Type B pancreatic cell (in vitro differentiated cells): ENCODE measurements at regions not wholly inside any gene's neighbourhood (a gene's known extent, or its start where the extent isn't known, plus 50 kb on each side); places are given as distances from the start of the nearest gene placed in this dataset.

Experiments
- DNase-seq: peaks from one replicate; pipeline ENCODE4 v3.0.0; 2021; ENCODE audit warnings: mixed read lengths; ENCODE audit not compliant: unreplicated experiment; ENCODE audit errors: extremely low spot score
- H3K27ac Mint-ChIP-seq: 2 replicates; pipeline ENCODE4 v1.8.0; 2021; ENCODE audit warnings: mild to moderate bottlenecking, mixed read lengths
- H3K27me3 Mint-ChIP-seq: 2 replicates; pipeline ENCODE4 v1.8.0; 2021; ENCODE audit warnings: mixed read lengths
- H3K36me3 Mint-ChIP-seq: 2 replicates; pipeline ENCODE4 v1.8.0; 2021; ENCODE audit warnings: mixed read lengths
- H3K4me1 Mint-ChIP-seq: one replicate; pipeline ENCODE4 v1.8.0; 2021; ENCODE audit warnings: mixed read lengths; ENCODE audit not compliant: unreplicated experiment
- H3K4me3 Mint-ChIP-seq: 2 replicates; pipeline ENCODE4 v1.8.0; 2021; ENCODE audit warnings: mild to moderate bottlenecking, mixed read lengths
- H3K9me3 Mint-ChIP-seq: 2 replicates; pipeline ENCODE4 v1.8.0; 2021; ENCODE audit warnings: mixed read lengths
- CTCF ChIP-seq: fragments of 200-600 bp; sonication (generic); conservative IDR thresholded peaks from 2 replicates; pipeline ENCODE4 v1.5.0; 2021; ENCODE audit warnings: antibody characterized with exemption, mild to moderate bottlenecking

DNA sequence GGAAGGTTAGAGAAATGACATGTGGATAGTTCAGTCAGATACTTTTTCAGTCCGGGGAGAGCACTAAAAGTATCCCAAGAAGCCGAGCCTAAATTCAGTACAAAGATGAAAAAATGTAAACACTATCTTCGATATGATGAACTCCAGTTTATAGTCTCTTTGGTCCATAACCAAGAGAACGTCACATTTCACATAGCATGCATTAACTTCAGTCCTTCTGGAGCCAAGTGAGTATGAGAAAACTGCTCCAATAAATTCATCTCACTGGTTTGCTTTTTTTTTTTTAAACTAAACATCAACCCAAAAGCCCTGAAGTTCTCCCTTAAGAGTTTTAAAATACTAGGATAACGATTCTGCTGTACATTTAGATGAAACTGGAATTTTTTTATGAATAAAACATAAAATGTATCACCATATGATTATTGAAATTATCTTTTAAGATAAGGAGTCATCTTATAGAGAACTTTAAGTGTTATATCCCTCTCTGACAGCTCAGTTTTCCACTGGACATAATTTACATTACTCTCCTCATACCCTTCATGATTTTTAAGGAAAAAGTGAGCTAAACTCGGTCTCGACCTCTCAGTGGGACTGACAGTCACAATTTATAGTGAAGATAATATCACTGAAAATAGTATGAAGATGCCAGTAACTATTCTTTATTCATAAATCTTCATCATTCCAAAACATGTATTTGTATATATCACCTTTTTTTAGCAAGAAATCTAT lies 841.5 kb upstream of the FLRT2 start:
- DNase-seq = no peak
- H3K36me3 Mint-ChIP-seq = no peaks in the 10 kb centered on the region

DNA sequence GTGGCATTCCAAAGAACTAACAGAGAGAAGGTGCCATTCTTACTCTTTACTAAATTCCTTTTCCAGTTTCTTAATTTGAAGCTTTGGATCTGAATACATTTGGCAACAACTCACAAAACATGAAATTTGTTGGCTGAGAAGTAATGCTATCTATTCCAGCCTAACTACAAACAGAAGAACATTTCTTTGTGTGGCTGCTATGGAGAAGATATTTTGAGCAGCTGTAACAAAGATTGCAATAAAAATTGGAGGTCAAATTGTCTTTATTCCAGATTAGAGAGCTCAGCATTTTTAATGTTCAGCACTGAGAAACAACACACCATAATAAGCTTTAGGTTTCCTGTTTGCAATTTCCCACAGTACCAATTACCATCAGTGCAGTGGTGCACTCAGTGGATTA lies 835.8 kb upstream of the FLRT2 start:
- no peaks in the 10 kb centered on the region for H3K27me3 Mint-ChIP-seq
- H3K36me3 Mint-ChIP-seq = no peaks in the 10 kb centered on the region
- no peak for DNase-seq
- H3K9me3 Mint-ChIP-seq = no peaks in the 10 kb centered on the region
- no peak overlapping the region for H3K4me3 Mint-ChIP-seq
- H3K4me1 Mint-ChIP-seq = no peaks in the 10 kb centered on the region
- TF ChIP-seq CTCF = no peak
- H3K27ac Mint-ChIP-seq = no peak overlapping the region

More for the DNA sequence above, 841.5 kb upstream of the FLRT2 start:
- H3K27me3 Mint-ChIP-seq = no peaks in the 10 kb centered on the region
- no peak overlapping the region for H3K27ac Mint-ChIP-seq
- no peak for TF ChIP-seq CTCF
- H3K9me3 Mint-ChIP-seq = no peaks in the 10 kb centered on the region
- H3K4me1 Mint-ChIP-seq = no peaks in the 10 kb centered on the region
- no peak overlapping the region for H3K4me3 Mint-ChIP-seq

DNA sequence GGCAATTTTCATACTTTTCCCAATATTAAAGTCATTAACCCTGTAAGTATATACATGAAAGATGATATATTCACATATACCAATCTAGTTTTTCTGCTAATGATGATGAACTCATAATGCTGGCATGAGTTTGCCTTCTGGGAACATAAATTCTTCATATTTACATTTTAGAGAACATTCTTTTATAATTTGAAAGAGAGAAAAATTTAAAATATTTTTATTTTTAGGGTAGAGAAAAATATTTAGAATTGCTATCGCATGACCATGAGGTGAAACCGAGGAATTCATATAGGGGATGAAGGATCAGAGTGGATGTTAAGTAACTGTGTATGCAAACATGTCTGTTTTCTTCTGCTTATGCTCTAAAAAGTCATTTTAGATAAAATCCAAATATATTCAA lies 825.3 kb upstream of the FLRT2 start:
- Mint-ChIP-seq H3K36me3 (no peaks in the 10 kb centered on the region), H3K9me3 (no peaks in the 10 kb centered on the region), H3K4me3 (no peak overlapping the region), H3K27me3 (no peaks in the 10 kb centered on the region), H3K27ac (no peak overlapping the region), H3K4me1 (no peaks in the 10 kb centered on the region)
- DNase-seq = no peak
- TF ChIP-seq CTCF = no peak

GRCh38 chr14:84707830-84708229 lies 822.1 kb upstream of the FLRT2 start:
- no peaks in the 10 kb centered on the region for H3K4me1 Mint-ChIP-seq
- H3K27ac Mint-ChIP-seq = no peak overlapping the region
- TF ChIP-seq CTCF = no peak
- no peaks in the 10 kb centered on the region for H3K36me3 Mint-ChIP-seq
- no peaks in the 10 kb centered on the region for H3K27me3 Mint-ChIP-seq
- H3K4me3 Mint-ChIP-seq = no peak overlapping the region
- H3K9me3 Mint-ChIP-seq = no peaks in the 10 kb centered on the region
- DNase-seq = no peak

GRCh38 chr14:84708865-84709264 lies 821.1 kb upstream of the FLRT2 start:
- Mint-ChIP-seq H3K4me1 (no peaks in the 10 kb centered on the region), H3K4me3 (no peak overlapping the region), H3K36me3 (no peaks in the 10 kb centered on the region), H3K27me3 (no peaks in the 10 kb centered on the region), H3K9me3 (no peaks in the 10 kb centered on the region), H3K27ac (no peak overlapping the region)
- no peak for DNase-seq
- no peak for TF ChIP-seq CTCF
